ENCODE measurements at regions not wholly inside any gene's neighbourhood (a gene's known extent, or its start where the extent isn't known, plus 50 kb on each side); places are given as distances from the start of the nearest gene placed in this dataset.

- TF ChIP-seq CTCF (IDR thresholded peaks at IDR 0.05; ENCODE audit: low read depth, low read length) (no peak), POLR2A (IDR thresholded peaks at IDR 0.05; ENCODE audit: extremely low read depth, insufficient read length) (no peak)
Observed at GRCh38 chr7:88548399-88548798, 211.1 kb upstream of the ZNF804B start.
